GM23248 (cell line): ENCODE measurements at regions not wholly inside any gene's neighbourhood (a gene's known extent, or its start where the extent isn't known, plus 50 kb on each side); places are given as distances from the start of the nearest gene placed in this dataset.

Experiments used
- DNase-seq: peaks from one replicate; pipeline ENCODE4 v3.0.0-alpha.2; 2015
- H2AFZ ChIP-seq: fragments of 200-600 bp; sonication (generic); 2 replicates; pipeline ENCODE4 v1.6.1; 2016; ENCODE audit warnings: antibody characterized with exemption
- H3F3A ChIP-seq: fragments of 200-600 bp; sonication (generic); 2 replicates; pipeline ENCODE4 v1.6.1; 2016; ENCODE audit warnings: mild to moderate bottlenecking, antibody characterized with exemption, mixed run types; ENCODE audit not compliant: insufficient read depth
- H3K27ac ChIP-seq: fragments of 200-600 bp; sonication (generic); 2 replicates; pipeline ENCODE4 v1.5.1; 2016; ENCODE audit warnings: mild to moderate bottlenecking
- H3K27me3 ChIP-seq: fragments of 200-600 bp; sonication (generic); replicated peaks from 2 replicates; pipeline ENCODE4 v1.6.1; 2016; ENCODE audit warnings: mild to moderate bottlenecking; ENCODE audit not compliant: insufficient read depth
- H3K36me3 ChIP-seq: fragments of 200-600 bp; sonication (generic); 2 replicates; pipeline ENCODE4 v1.6.1; 2016; ENCODE audit warnings: low read depth, mild to moderate bottlenecking
- H3K4me1 ChIP-seq: fragments of 200-600 bp; sonication (generic); 2 replicates; pipeline ENCODE4 v1.6.1; 2016; ENCODE audit warnings: mild to moderate bottlenecking; ENCODE audit not compliant: insufficient read depth
- H3K4me2 ChIP-seq: fragments of 200-600 bp; sonication (generic); one replicate; pipeline ENCODE4 v1.6.1; 2016; ENCODE audit warnings: mild to moderate bottlenecking; ENCODE audit not compliant: unreplicated experiment
- H3K4me3 ChIP-seq: fragments of 200-600 bp; sonication (generic); 2 replicates; pipeline ENCODE4 v1.5.1; 2016; ENCODE audit warnings: mild to moderate bottlenecking
- H3K79me2 ChIP-seq: fragments of 200-600 bp; sonication (generic); 2 replicates; pipeline ENCODE4 v1.6.1; 2016; ENCODE audit warnings: mild to moderate bottlenecking; ENCODE audit not compliant: insufficient read depth
- H3K9ac ChIP-seq: fragments of 200-600 bp; sonication (generic); 2 replicates; pipeline ENCODE4 v1.6.1; 2016; ENCODE audit warnings: mild to moderate bottlenecking
- H3K9me2 ChIP-seq: fragments of 200-600 bp; sonication (generic); 2 replicates; pipeline ENCODE4 v1.6.1; 2016; ENCODE audit warnings: mixed run types, mild to moderate bottlenecking, moderate library complexity; ENCODE audit not compliant: insufficient read depth
- H3K9me3 ChIP-seq: fragments of 200-600 bp; sonication (generic); one replicate; pipeline ENCODE4 v1.6.1; 2017; ENCODE audit warnings: low read depth
- H4K20me1 ChIP-seq: fragments of 200-600 bp; sonication (generic); 2 replicates; pipeline ENCODE4 v1.6.0; 2016; ENCODE audit not compliant: insufficient read depth
- EZH2 ChIP-seq: fragments of 200-600 bp; sonication (generic); IDR thresholded peaks from 2 replicates; pipeline ENCODE4 v1.6.1; 2018; ENCODE audit warnings: antibody characterized with exemption, mild to moderate bottlenecking; ENCODE audit not compliant: insufficient read depth, poor library complexity, severe bottlenecking
- EZH2phosphoT487 ChIP-seq: fragments of 200-600 bp; sonication (generic); IDR thresholded peaks from 2 replicates; pipeline ENCODE4 v1.6.1; 2018; ENCODE audit warnings: antibody characterized with exemption, moderate library complexity, mild to moderate bottlenecking, low read depth; ENCODE audit not compliant: insufficient read depth
- WGBS, 2 experiments: methylation state at CpG; one replicate each; pipeline ENCODE4 v1.1.6; 2015 to 2017; ENCODE audit warnings: low lambda C conversion rate in 2 of 2, low coverage in 1 of 2; ENCODE audit errors: missing lambda C conversion rate in 2 of 2; 5-methylcytosine and 5-hydroxymethylcytosine counted together
- in situ Hi-C: fragments of 300-500 bp; cut with MboI; formaldehyde crosslinking; loops from 2 replicates; pipeline ENCODE4 v1.15.0; 2020

- H3K4me1 ChIP-seq: no peaks in the 10 kb centered on the region
- H3K36me3 ChIP-seq: no peaks in the 10 kb centered on the region
- H3K9ac ChIP-seq: no peak overlapping the region
- no peaks in the 10 kb centered on the region for H3K79me2 ChIP-seq
- H3K4me2 ChIP-seq: no peak overlapping the region
- H2AFZ ChIP-seq: no peak overlapping the region
- no peak for DNase-seq
- TF ChIP-seq EZH2phosphoT487 (no peak), EZH2 (no peak)
- WGBS, 2 experiments: 4 to 8% methylated on average over 4 of the region's 4 CpGs
- no peaks in the 10 kb centered on the region for H3K9me2 ChIP-seq
- no peaks in the 10 kb centered on the region for H3F3A ChIP-seq
- H3K9me3 ChIP-seq: no peaks in the 10 kb centered on the region
- in situ Hi-C loops: no loop called here
- no peak overlapping the region for H3K4me3 ChIP-seq
- H3K27ac ChIP-seq: no peak overlapping the region
- no peaks in the 10 kb centered on the region for H3K27me3 ChIP-seq
- H4K20me1 ChIP-seq: no peaks in the 10 kb centered on the region
Observed at GRCh38 chr12:97903356-97903755, 440.8 kb downstream of the RMST start.

- in situ Hi-C loops: no loop called here
- no peaks in the 10 kb centered on the region for H3K9me2 ChIP-seq
- no peak overlapping the region for H3K4me2 ChIP-seq
- no peak for DNase-seq
- no peak overlapping the region for H3K9ac ChIP-seq
- no peaks in the 10 kb centered on the region for H3K27me3 ChIP-seq
- H3K9me3 ChIP-seq: no peaks in the 10 kb centered on the region
- H3K4me1 ChIP-seq: no peaks in the 10 kb centered on the region
- H3K36me3 ChIP-seq: no peaks in the 10 kb centered on the region
- H3K27ac ChIP-seq: no peak overlapping the region
- no peaks in the 10 kb centered on the region for H3F3A ChIP-seq
- no peaks in the 10 kb centered on the region for H4K20me1 ChIP-seq
- no peak for TF ChIP-seq EZH2
- TF ChIP-seq EZH2phosphoT487: no peak
- H2AFZ ChIP-seq: no peak overlapping the region
- no peaks in the 10 kb centered on the region for H3K79me2 ChIP-seq
- no peak overlapping the region for H3K4me3 ChIP-seq
Observed at GRCh38 chr12:97907504-97907903, 444.9 kb downstream of the RMST start.

GRCh38 chr12:97910559-97910958 is 448.0 kb downstream of the RMST start:
- Histone ChIP-seq H3K9me2 (no peaks in the 10 kb centered on the region), H3F3A (no peaks in the 10 kb centered on the region), H3K79me2 (no peaks in the 10 kb centered on the region), H3K9me3 (no peaks in the 10 kb centered on the region), H3K27ac (no peak overlapping the region), H3K27me3 (no peaks in the 10 kb centered on the region), H3K4me3 (no peak overlapping the region), H3K4me1 (no peaks in the 10 kb centered on the region), H4K20me1 (no peaks in the 10 kb centered on the region), H2AFZ (no peak overlapping the region), H3K9ac (no peak overlapping the region), H3K36me3 (no peaks in the 10 kb centered on the region), H3K4me2 (no peak overlapping the region)
- in situ Hi-C loops: no loop called here
- DNase-seq: no peak
- 23 to 24% methylated on average over 3 of the region's 3 CpGs for WGBS, 2 experiments
- TF ChIP-seq EZH2: no peak
- TF ChIP-seq EZH2phosphoT487: no peak

GRCh38 chr12:97912943-97913342 is 450.3 kb downstream of the RMST start:
- H3K9me2 ChIP-seq: no peaks in the 10 kb centered on the region
- no peaks in the 10 kb centered on the region for H3K27me3 ChIP-seq
- H4K20me1 ChIP-seq: no peaks in the 10 kb centered on the region
- TF ChIP-seq EZH2phosphoT487 (no peak), EZH2 (no peak)
- H3K9me3 ChIP-seq: no peaks in the 10 kb centered on the region
- H3K79me2 ChIP-seq: no peaks in the 10 kb centered on the region
- H2AFZ ChIP-seq: no peak overlapping the region
- H3K4me2 ChIP-seq: no peak overlapping the region
- H3K36me3 ChIP-seq: no peaks in the 10 kb centered on the region
- no peak overlapping the region for H3K9ac ChIP-seq
- WGBS, 2 experiments: 12 to 32% methylated on average over 2 of the region's 2 CpGs
- H3K4me1 ChIP-seq: no peaks in the 10 kb centered on the region
- no peak overlapping the region for H3K27ac ChIP-seq
- H3F3A ChIP-seq: no peaks in the 10 kb centered on the region
- H3K4me3 ChIP-seq: no peak overlapping the region
- in situ Hi-C loops: no loop called here
- no peak for DNase-seq

GRCh38 chr12:97921979-97922722 is 459.5 kb downstream of the RMST start:
- in situ Hi-C loops: no loop called here
- peak; percentile 27 for DNase-seq
- no peak for TF ChIP-seq EZH2
- TF ChIP-seq EZH2phosphoT487: no peak
- Histone ChIP-seq H4K20me1 (no peaks in the 10 kb centered on the region), H3K27ac (no peak overlapping the region), H3F3A (no peaks in the 10 kb centered on the region), H3K36me3 (no peaks in the 10 kb centered on the region), H2AFZ (no peak overlapping the region), H3K4me1 (no peaks in the 10 kb centered on the region), H3K79me2 (no peaks in the 10 kb centered on the region), H3K4me3 (no peak overlapping the region), H3K27me3 (no peaks in the 10 kb centered on the region), H3K4me2 (no peak overlapping the region), H3K9me3 (no peaks in the 10 kb centered on the region), H3K9ac (no peak overlapping the region), H3K9me2 (no peaks in the 10 kb centered on the region)
- 0 to 5% methylated on average over 1 of the region's 1 CpG for WGBS, 2 experiments
